K562 (cell line): ENCODE measurements at regions not wholly inside any gene's neighbourhood (a gene's known extent, or its start where the extent isn't known, plus 50 kb on each side); places are given as distances from the start of the nearest gene placed in this dataset.

ENCODE experiments used
- ATAC-seq: fragments of 200-7000 bp; cut with Tn5 transposase; 3 replicates; pipeline ENCODE4 v1.9.1; 2020; ENCODE audit warnings: moderate library complexity
- BruUV-seq: library from RNA; stranded (reverse); fragments of 400-500 nt; replicated peaks from 2 replicates; lab custom pipeline; 2021; lab: Mats Ljungman, UMichigan
- CTCF ChIA-PET: fragments of 300-600 bp; formaldehyde crosslinking; extraction: SDS; loops from one replicate; lab custom pipeline; 2021; ENCODE audit warnings: low intra/inter-chr PET ratio; lab: Yijun Ruan, JAX
- POLR2A ChIA-PET: fragments of 300-600, 350-650 bp; sonication (Branson Sonifier 250); formaldehyde crosslinking; extraction: SDS; loops from one replicate; lab custom pipeline; 2021; ENCODE audit warnings: antibody characterized with exemption, inconsistent platforms; lab: Yijun Ruan, JAX
- DNase-seq, 4 experiments: peaks; one replicate each; pipeline versions ENCODE4 v3.0.0 to v3.0.0-alpha.2; 2011 to 2018; ENCODE audit warnings: low spot score in 3 of 4, mixed read lengths in 3 of 4; ENCODE audit errors: extremely low read depth in 1 of 4
- FAIRE-seq: peaks from 2 replicates; lab custom pipeline; 2011; peaks lifted over from hg19 to GRCh38; lab: Jason Lieb, UNC
- H2AFZ ChIP-seq: 2 replicates; pipeline ENCODE4 v1.6.0; 2011; ENCODE audit warnings: low read depth, low read length, control low read depth, inconsistent platforms
- H3K27ac ChIP-seq: fragments of 200-600 bp; 3 replicates; pipeline ENCODE4 v1.8.0; 2011; ENCODE audit warnings: low read depth, mild to moderate bottlenecking, control low read depth, inconsistent platforms, low read length, moderate library complexity, mixed read lengths; ENCODE audit errors: extremely low read depth
- H3K27me3 ChIP-seq, 2 experiments: fragments of 300-600 bp in 1 of 2; 2 replicates in 1 of 2; 3 replicates in 1 of 2; pipeline versions ENCODE4 v1.6.0 to v1.8.0; 2011; ENCODE audit warnings: inconsistent platforms in 2 of 2, low read length in 2 of 2, mild to moderate bottlenecking in 1 of 2, mixed read lengths in 1 of 2, moderate library complexity in 1 of 2; ENCODE audit not compliant: control insufficient read depth in 2 of 2, insufficient read depth in 2 of 2
- H3K36me3 ChIP-seq: fragments of 300-600 bp; 3 replicates; pipeline ENCODE4 v1.8.0; 2011; ENCODE audit warnings: mild to moderate bottlenecking, low read length, inconsistent platforms; ENCODE audit not compliant: control insufficient read depth, insufficient read depth
- H3K4me1 ChIP-seq, 2 experiments: fragments of 200-600 bp in 1 of 2; replicated peaks in 1 of 2; 2 replicates in 1 of 2; 3 replicates in 1 of 2; pipeline versions ENCODE4 v1.5.1 to v1.8.0; 2011; ENCODE audit warnings: inconsistent platforms in 2 of 2, low read length in 2 of 2, mild to moderate bottlenecking in 1 of 2, mixed read lengths in 1 of 2, moderate library complexity in 1 of 2; ENCODE audit not compliant: control insufficient read depth in 2 of 2, insufficient read depth in 2 of 2
- H3K4me2 ChIP-seq: 2 replicates; pipeline ENCODE4 v1.6.1; 2011; ENCODE audit warnings: low read length, control low read depth, inconsistent platforms, mixed read lengths; ENCODE audit not compliant: insufficient read depth
- H3K4me3 ChIP-seq: fragments of 200-600 bp; sonication (generic), shearing (Covaris generic); 2 replicates; pipeline ENCODE4 v1.5.1; 2016; ENCODE audit warnings: control low read depth, inconsistent platforms
- H3K79me2 ChIP-seq: fragments of 200-600 bp; 3 replicates; pipeline ENCODE4 v1.8.0; 2011; ENCODE audit warnings: low read length, inconsistent platforms; ENCODE audit not compliant: control insufficient read depth, insufficient read depth
- H3K9ac ChIP-seq, 2 experiments: 2 replicates each; pipeline versions ENCODE4 v1.6.0 to v1.6.1; 2011; ENCODE audit warnings: low read depth in 2 of 2, low read length in 2 of 2, control low read depth in 1 of 2, inconsistent platforms in 1 of 2, mild to moderate bottlenecking in 1 of 2, mixed read lengths in 1 of 2; ENCODE audit not compliant: insufficient read depth in 1 of 2
- H3K9me1 ChIP-seq: one replicate; pipeline ENCODE4 v1.6.0; 2011; ENCODE audit warnings: inconsistent platforms, mild to moderate bottlenecking, low read length, moderate library complexity; ENCODE audit not compliant: control insufficient read depth, insufficient read depth
- H3K9me3 ChIP-seq: replicated peaks from 2 replicates; pipeline ENCODE4 v1.5.1; 2011; ENCODE audit warnings: low read depth, low read length, inconsistent platforms; ENCODE audit not compliant: control insufficient read depth, insufficient read depth
- H4K20me1 ChIP-seq: replicated peaks from 2 replicates; pipeline ENCODE4 v1.6.1; 2011; ENCODE audit warnings: low read length, inconsistent platforms, mixed read lengths; ENCODE audit not compliant: control insufficient read depth, insufficient read depth
- CCAR2 ChIP-seq: fragments of 200-400 bp; formaldehyde crosslinking; IDR thresholded peaks from 2 replicates; pipeline ENCODE4 v1.6.1; 2017; ENCODE audit warnings: mild to moderate bottlenecking, low read depth, low read length
- CCNT2 ChIP-seq: IDR thresholded peaks from 2 replicates; pipeline ENCODE4 v1.6.1; 2011; ENCODE audit warnings: borderline replicate concordance, low read depth, mild to moderate bottlenecking, moderate library complexity, mixed read lengths, low read length; ENCODE audit not compliant: insufficient read length; ENCODE audit errors: extremely low read depth
- NR2C1 ChIP-seq, 2 experiments: fragments of 450-650 bp; IDR thresholded peaks; 2 replicates each; pipeline ENCODE4 v1.6.1; 2017; ENCODE audit warnings: mild to moderate bottlenecking in 2 of 2, antibody characterized with exemption in 1 of 2, inconsistent platforms in 1 of 2, missing compliant biosample characterization in 1 of 2, missing genetic modification characterization in 1 of 2
- POLR2H ChIP-seq: IDR thresholded peaks from 2 replicates; pipeline ENCODE4 v1.6.1; 2016; ENCODE audit warnings: missing genetic modification characterization, low read depth, mild to moderate bottlenecking, control low read depth, missing compliant biosample characterization, moderate library complexity
- RB1 ChIP-seq: fragments of 450-650 bp; IDR thresholded peaks from 2 replicates; pipeline ENCODE4 v1.6.1; 2017; ENCODE audit warnings: low read depth, mild to moderate bottlenecking
- RUNX1 ChIP-seq: sonication (generic); IDR thresholded peaks from 2 replicates; pipeline ENCODE4 v1.6.1; 2016; ENCODE audit warnings: antibody characterized with exemption, low read depth
- ZNF133 ChIP-seq: fragments of 250-450 bp; sonication (Bioruptor Pico); IDR thresholded peaks from 2 replicates; pipeline ENCODE4 v1.4.0; 2020; ENCODE audit warnings: mild to moderate bottlenecking
- ZNF165 ChIP-seq: fragments of 250-450 bp; sonication (Bioruptor Pico); IDR thresholded peaks from 2 replicates; pipeline ENCODE4 v1.4.0; 2020; ENCODE audit warnings: borderline replicate concordance
- ZNF24 ChIP-seq: fragments of 450-650 bp; IDR thresholded peaks from 2 replicates; pipeline ENCODE4 v1.6.1; 2016
- WGBS: fragments of 100-300 bp; shearing (Covaris generic); methylation state at CpG from one replicate; pipeline ENCODE4 v1.1.6; 2016; ENCODE audit warnings: low coverage, mixed read lengths; ENCODE audit not compliant: insufficient coverage; ENCODE audit errors: missing lambda C conversion rate; 5-methylcytosine and 5-hydroxymethylcytosine counted together
- in situ Hi-C: fragments of 300-500 bp; cut with MboI; formaldehyde crosslinking; loops from 4 replicates; pipeline ENCODE4 v1.15.0; 2018; ENCODE audit warnings: inconsistent platforms, mixed read lengths
- intact Hi-C: fragments of 100-400 bp; cut with micrococcal nuclease; formaldehyde crosslinking; loops from 2 replicates; pipeline ENCODE4 v1.14.2; 2022
- TF ChIP-seq, protein P1 (sequence below): IDR thresholded peaks from 3 replicates; pipeline ENCODE4 v1.6.1; 2011; ENCODE audit warnings: borderline replicate concordance, mild to moderate bottlenecking, moderate library complexity; ENCODE audit not compliant: insufficient read length; ENCODE audit errors: extremely low read depth
- TF ChIP-seq, protein P2 (sequence below): sonication (generic); formaldehyde crosslinking; IDR thresholded peaks from 2 replicates; pipeline ENCODE4 v1.8.1; 2022; ENCODE audit warnings: missing genetic modification reagents

DNA sequence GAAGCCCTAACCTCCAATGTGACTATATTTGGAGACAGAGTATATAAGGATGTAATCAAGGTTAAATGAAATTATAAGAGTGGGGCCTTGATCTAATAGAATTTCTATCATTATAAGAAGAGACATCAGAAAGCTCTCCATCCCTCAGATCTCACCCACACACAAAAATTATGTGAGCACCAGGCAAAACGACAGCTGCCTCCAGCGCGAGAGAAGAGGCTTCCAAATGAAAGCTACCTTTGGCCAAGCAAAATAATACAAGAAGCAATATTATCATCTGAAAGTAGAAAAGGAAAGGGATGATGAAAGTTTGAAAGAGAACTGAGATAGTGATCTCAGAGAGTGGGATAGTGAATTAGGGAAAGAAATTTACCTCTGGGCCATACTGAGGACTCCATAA is 1192.5 kb downstream of the NXPH1 start:
- ATAC-seq (no peak), DNase-seq (no peak), FAIRE-seq (no peak)
- H3K9me1 ChIP-seq, result no peaks in the 10 kb centered on the region
- H3K36me3 ChIP-seq, result no peaks in the 10 kb centered on the region
- TF ChIP-seq CCAR2, result no peak
- no peaks in the 10 kb centered on the region for H3K27me3 ChIP-seq
- ChIA-PET POLR2A (no interaction called here), CTCF (no interaction called here)
- no peak overlapping the region for H3K27ac ChIP-seq
- H3K9ac ChIP-seq, result no peak overlapping the region
- no TSS peak for BruUV-seq
- H3K4me1 ChIP-seq, result no peaks in the 10 kb centered on the region
- H3K4me2 ChIP-seq, result no peak overlapping the region
- no peak overlapping the region for H2AFZ ChIP-seq
- 3% methylated on average over 3 of the region's 3 CpGs for WGBS
- intact Hi-C loops, result no loop called here
- in situ Hi-C loops, result no loop called here
- H3K4me3 ChIP-seq, result no peak overlapping the region
- H3K79me2 ChIP-seq, result no peaks in the 10 kb centered on the region
- no peaks in the 10 kb centered on the region for H3K9me3 ChIP-seq
- H4K20me1 ChIP-seq, result no peaks in the 10 kb centered on the region

DNA sequence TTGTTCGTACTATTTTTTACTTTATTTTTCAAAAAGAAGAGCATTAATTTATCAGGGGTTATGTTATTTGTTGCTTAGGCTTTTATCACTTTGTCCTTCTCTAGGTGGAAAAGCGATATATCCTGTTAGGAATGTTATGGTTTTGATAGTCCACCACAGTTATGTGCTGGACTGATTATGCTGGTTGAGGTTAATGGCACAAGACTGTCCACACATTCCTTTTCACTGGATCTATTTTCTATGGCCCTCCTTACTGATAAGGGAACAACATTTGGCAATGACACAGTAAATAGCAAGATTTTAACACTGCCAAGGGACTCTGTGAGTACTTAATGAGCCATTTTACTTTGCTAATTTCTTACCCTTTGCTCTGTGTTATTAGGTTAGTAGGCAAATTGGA is 1212.3 kb downstream of the NXPH1 start:
- WGBS, result 0% methylated on average over 2 of the region's 2 CpGs
- TF ChIP-seq CCNT2, result no peak
- no peak for TF ChIP-seq ZNF165 (CRISPR knock-in tag)
- TF ChIP-seq RB1, result no peak
- TF ChIP-seq, protein P1, sequence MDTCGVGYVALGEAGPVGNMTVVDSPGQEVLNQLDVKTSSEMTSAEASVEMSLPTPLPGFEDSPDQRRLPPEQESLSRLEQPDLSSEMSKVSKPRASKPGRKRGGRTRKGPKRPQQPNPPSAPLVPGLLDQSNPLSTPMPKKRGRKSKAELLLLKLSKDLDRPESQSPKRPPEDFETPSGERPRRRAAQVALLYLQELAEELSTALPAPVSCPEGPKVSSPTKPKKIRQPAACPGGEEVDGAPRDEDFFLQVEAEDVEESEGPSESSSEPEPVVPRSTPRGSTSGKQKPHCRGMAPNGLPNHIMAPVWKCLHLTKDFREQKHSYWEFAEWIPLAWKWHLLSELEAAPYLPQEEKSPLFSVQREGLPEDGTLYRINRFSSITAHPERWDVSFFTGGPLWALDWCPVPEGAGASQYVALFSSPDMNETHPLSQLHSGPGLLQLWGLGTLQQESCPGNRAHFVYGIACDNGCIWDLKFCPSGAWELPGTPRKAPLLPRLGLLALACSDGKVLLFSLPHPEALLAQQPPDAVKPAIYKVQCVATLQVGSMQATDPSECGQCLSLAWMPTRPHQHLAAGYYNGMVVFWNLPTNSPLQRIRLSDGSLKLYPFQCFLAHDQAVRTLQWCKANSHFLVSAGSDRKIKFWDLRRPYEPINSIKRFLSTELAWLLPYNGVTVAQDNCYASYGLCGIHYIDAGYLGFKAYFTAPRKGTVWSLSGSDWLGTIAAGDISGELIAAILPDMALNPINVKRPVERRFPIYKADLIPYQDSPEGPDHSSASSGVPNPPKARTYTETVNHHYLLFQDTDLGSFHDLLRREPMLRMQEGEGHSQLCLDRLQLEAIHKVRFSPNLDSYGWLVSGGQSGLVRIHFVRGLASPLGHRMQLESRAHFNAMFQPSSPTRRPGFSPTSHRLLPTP, result no peak
- no peak for TF ChIP-seq NR2C1 (IDR thresholded peaks at IDR 0.05)
- TF ChIP-seq NR2C1 (tag; IDR thresholded peaks at IDR 0.05), result no peak
- TF ChIP-seq, protein P2, sequence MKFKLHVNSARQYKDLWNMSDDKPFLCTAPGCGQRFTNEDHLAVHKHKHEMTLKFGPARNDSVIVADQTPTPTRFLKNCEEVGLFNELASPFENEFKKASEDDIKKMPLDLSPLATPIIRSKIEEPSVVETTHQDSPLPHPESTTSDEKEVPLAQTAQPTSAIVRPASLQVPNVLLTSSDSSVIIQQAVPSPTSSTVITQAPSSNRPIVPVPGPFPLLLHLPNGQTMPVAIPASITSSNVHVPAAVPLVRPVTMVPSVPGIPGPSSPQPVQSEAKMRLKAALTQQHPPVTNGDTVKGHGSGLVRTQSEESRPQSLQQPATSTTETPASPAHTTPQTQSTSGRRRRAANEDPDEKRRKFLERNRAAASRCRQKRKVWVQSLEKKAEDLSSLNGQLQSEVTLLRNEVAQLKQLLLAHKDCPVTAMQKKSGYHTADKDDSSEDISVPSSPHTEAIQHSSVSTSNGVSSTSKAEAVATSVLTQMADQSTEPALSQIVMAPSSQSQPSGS (CRISPR knock-in tag), result no peak
- TF ChIP-seq POLR2H (tag), result no peak
- TF ChIP-seq ZNF133, result no peak
- TF ChIP-seq RUNX1, result no peak
- no peak for TF ChIP-seq ZNF24

More for the DNA sequence above, 1212.3 kb downstream of the NXPH1 start:
- intact Hi-C loops (no loop called here), in situ Hi-C loops (no loop called here)
- H3K36me3 ChIP-seq, result no peaks in the 10 kb centered on the region
- no peak overlapping the region for H3K27ac ChIP-seq
- no peak overlapping the region for H2AFZ ChIP-seq
- no peak overlapping the region for H3K4me2 ChIP-seq
- no peaks in the 10 kb centered on the region for H3K79me2 ChIP-seq
- no peak overlapping the region for H3K9ac ChIP-seq
- no peak for DNase-seq
- ATAC-seq, result no peak
- ChIA-PET POLR2A (no interaction called here), CTCF (no interaction called here)
- no peaks in the 10 kb centered on the region for H4K20me1 ChIP-seq
- H3K4me3 ChIP-seq, result no peak overlapping the region
- no peaks in the 10 kb centered on the region for H3K27me3 ChIP-seq
- H3K4me1 ChIP-seq, result no peaks in the 10 kb centered on the region
- H3K9me3 ChIP-seq, result no peaks in the 10 kb centered on the region; the same call in none of the 2 replicates
- FAIRE-seq, result no peak
- no peaks in the 10 kb centered on the region for H3K9me1 ChIP-seq
- BruUV-seq, result no TSS peak
